Ovary (tissue), 7 donors: ENCODE measurements at regions not wholly inside any gene's neighbourhood (a gene's known extent, or its start where the extent isn't known, plus 50 kb on each side); places are given as distances from the start of the nearest gene placed in this dataset.

ENCODE experiments used
- DNase-seq, 5 donors: peaks; one replicate each; pipeline ENCODE4 v3.0.0-alpha.2; 2019 to 2020
- H3K27ac ChIP-seq, 2 donors: fragments of 200-600 bp; one replicate each; pipeline versions ENCODE4 v1.5.1 to v1.8.0; 2019 to 2022
- H3K27me3 ChIP-seq: fragments of 200-600 bp; one replicate; pipeline ENCODE4 v1.8.0; 2022
- H3K36me3 ChIP-seq: fragments of 200-600 bp; sonication (generic); one replicate; pipeline ENCODE4 v1.5.1; 2019
- H3K4me1 ChIP-seq: one replicate; pipeline ENCODE4 v1.8.1; 2013; ENCODE audit warnings: mild to moderate bottlenecking, moderate library complexity; ENCODE audit not compliant: insufficient read depth
- H3K4me3 ChIP-seq: fragments of 200-600 bp; sonication (generic); one replicate; pipeline ENCODE4 v1.5.1; 2017
- H3K9me3 ChIP-seq, 2 donors: fragments of 200-600 bp in 1 of 2; sonication (generic) in 1 of 2; one replicate each; pipeline versions ENCODE4 v1.5.1 to v1.8.1; 2013 to 2019; ENCODE audit warnings: mild to moderate bottlenecking in 1 of 2, moderate library complexity in 1 of 2
- CTCF ChIP-seq, 3 donors: fragments of 450-650 bp in 2 of 3; fragments of 200-600 bp in 1 of 3; IDR thresholded peaks; one replicate each; pipeline versions ENCODE4 v1.5.1 to v1.8.0; 2016 to 2022; ENCODE audit warnings: antibody characterized with exemption in 3 of 3, mild to moderate bottlenecking in 1 of 3
- EP300 ChIP-seq: sonication (generic); formaldehyde crosslinking; IDR thresholded peaks from one replicate; pipeline ENCODE4 v1.6.1; 2017; ENCODE audit warnings: antibody characterized with exemption
- POLR2A ChIP-seq: fragments of 450-650 bp; IDR thresholded peaks from one replicate; pipeline ENCODE4 v1.6.1; 2017; ENCODE audit warnings: antibody characterized with exemption, mild to moderate bottlenecking, moderate library complexity
- WGBS, 3 donors: extraction: QIAGEN DNeasy Blood & Tissue Kit in 1 of 3; methylation state at CpG; one replicate each; pipeline versions ENCODE4 v1.1.5 to v1.1.7; 2013 to 2017; 5-methylcytosine and 5-hydroxymethylcytosine counted together
- intact Hi-C, 4 donors: fragments of 100-400 bp; cut with DNase I; formaldehyde crosslinking; loops; one replicate each; pipeline versions ENCODE4 v1.11.0 to v1.15.1; 2022 to 2023
- donor health status: DM: no; HTN: no; CAD: no; lungs with moderate emphysema.
- donor health status: DM: no; HTN: no; CAD: no.
- donor health status: Bipolar disorder and iron deficiency.
- donor health status: DM: no; HTN: no; CAD: no.
- donor health status: DM: yes; HTN: yes; CAD: no.

- H3K4me3 ChIP-seq = no peak overlapping the region
- no peak overlapping the region for H3K27ac ChIP-seq
- no peaks in the 10 kb centered on the region for H3K9me3 ChIP-seq
- no peaks in the 10 kb centered on the region for H3K27me3 ChIP-seq
- TF ChIP-seq CTCF (IDR thresholded peaks at IDR 0.05) (no peak), EP300 (no peak), POLR2A (no peak)
- H3K4me1 ChIP-seq = no peaks in the 10 kb centered on the region
- H3K36me3 ChIP-seq = no peaks in the 10 kb centered on the region
- intact Hi-C loops = no loop called here
- WGBS, 3 donors = 82 to 84% (median 83%) methylated on average over 5 of the region's 5 CpGs
- no peak for DNase-seq
These were observed 277.6 kb downstream of the ZNF608 start for GRCh38 chr5:124468671-124469411.

- Histone ChIP-seq H3K27me3 (no peaks in the 10 kb centered on the region), H3K4me3 (no peak overlapping the region), H3K9me3 (no peaks in the 10 kb centered on the region), H3K27ac (no peak overlapping the region), H3K4me1 (no peaks in the 10 kb centered on the region), H3K36me3 (no peaks in the 10 kb centered on the region)
- 95 to 100% (median 98%) methylated on average over 1 of the region's 1 CpG for WGBS, 3 donors
- intact Hi-C loops = no loop called here
- no peak for TF ChIP-seq CTCF (IDR thresholded peaks at IDR 0.05)
- no peak for TF ChIP-seq POLR2A
- no peak for TF ChIP-seq EP300
- DNase-seq = no peak
These were observed 278.7 kb downstream of the ZNF608 start for GRCh38 chr5:124467745-124468144.

- intact Hi-C loops = no loop called here
- no peaks in the 10 kb centered on the region for H3K27me3 ChIP-seq
- no peak overlapping the region for H3K27ac ChIP-seq
- DNase-seq = no peak
- no peaks in the 10 kb centered on the region for H3K36me3 ChIP-seq
- peaks cover 2% of the 10 kb centered on the region for H3K4me1 ChIP-seq
- H3K9me3 ChIP-seq = no peaks in the 10 kb centered on the region
- TF ChIP-seq EP300 (no peak), POLR2A (no peak), CTCF (IDR thresholded peaks at IDR 0.05) (no peak)
- H3K4me3 ChIP-seq = no peak overlapping the region
- WGBS, 3 donors = 22 to 43% (median 27%) methylated on average over 4 of the region's 4 CpGs
These were observed 280.4 kb downstream of the ZNF608 start for GRCh38 chr5:124466011-124466410.

DNA sequence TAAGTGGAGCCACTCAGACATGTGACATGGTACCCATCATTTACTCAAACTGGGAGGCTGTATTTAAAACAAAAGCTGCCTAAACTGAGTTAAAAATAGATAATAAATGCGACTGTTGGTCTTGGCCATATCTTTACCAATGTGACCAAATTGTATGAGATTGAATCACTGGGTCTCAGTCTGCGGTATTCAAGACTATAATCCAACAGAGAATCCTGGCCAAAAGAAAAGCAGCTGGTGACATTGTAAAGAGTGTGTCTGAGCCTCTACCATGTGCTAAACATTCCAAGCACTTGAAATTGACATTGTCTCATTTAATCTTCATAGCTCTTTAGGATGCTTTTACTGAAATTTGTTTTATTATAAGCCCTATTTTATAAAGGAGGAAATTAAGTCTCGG is 282.6 kb downstream of the ZNF608 start:
- Histone ChIP-seq H3K4me1 (peaks cover 3% of the 10 kb centered on the region), H3K9me3 (no peaks in the 10 kb centered on the region), H3K4me3 (no peak overlapping the region), H3K27me3 (no peaks in the 10 kb centered on the region), H3K27ac (no peak overlapping the region), H3K36me3 (no peaks in the 10 kb centered on the region)
- TF ChIP-seq CTCF (IDR thresholded peaks at IDR 0.05) = no peak
- WGBS, 3 donors = 89 to 98% (median 93%) methylated on average over 3 of the region's 3 CpGs
- DNase-seq = no peak
- intact Hi-C loops = no loop called here
